GM18909 (cell line): ENCODE measurements at regions not wholly inside any gene's neighbourhood (a gene's known extent, or its start where the extent isn't known, plus 50 kb on each side); places are given as distances from the start of the nearest gene placed in this dataset.

Experiments
- ATAC-seq: cut with Tn5 transposase; IDR thresholded peaks from one replicate; pipeline ENCODE4 v1.9.1; 2021; ENCODE audit warnings: mild to moderate bottlenecking; ENCODE audit not compliant: unreplicated experiment, poor library complexity

DNA sequence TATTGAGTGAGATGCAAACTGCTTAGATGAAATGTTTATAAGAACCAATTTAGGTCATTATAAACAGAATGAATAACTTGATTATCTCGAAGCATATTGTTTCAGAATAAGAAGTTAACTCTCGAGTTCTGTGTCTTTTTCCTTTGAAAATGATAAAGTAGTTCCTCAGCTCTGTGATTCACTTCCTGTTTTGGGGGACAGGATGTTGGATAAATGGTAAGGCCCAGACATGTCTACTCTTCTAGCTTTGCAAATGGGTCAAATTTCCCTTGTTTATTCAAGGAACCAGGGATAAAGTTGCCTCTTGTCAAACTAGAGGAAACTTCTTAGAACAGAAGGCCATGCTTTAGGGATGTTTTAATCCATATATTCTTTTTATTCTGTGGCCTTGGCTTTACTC, 246.9 kb downstream of the SOX4 start:
- ATAC-seq, result no peak

DNA sequence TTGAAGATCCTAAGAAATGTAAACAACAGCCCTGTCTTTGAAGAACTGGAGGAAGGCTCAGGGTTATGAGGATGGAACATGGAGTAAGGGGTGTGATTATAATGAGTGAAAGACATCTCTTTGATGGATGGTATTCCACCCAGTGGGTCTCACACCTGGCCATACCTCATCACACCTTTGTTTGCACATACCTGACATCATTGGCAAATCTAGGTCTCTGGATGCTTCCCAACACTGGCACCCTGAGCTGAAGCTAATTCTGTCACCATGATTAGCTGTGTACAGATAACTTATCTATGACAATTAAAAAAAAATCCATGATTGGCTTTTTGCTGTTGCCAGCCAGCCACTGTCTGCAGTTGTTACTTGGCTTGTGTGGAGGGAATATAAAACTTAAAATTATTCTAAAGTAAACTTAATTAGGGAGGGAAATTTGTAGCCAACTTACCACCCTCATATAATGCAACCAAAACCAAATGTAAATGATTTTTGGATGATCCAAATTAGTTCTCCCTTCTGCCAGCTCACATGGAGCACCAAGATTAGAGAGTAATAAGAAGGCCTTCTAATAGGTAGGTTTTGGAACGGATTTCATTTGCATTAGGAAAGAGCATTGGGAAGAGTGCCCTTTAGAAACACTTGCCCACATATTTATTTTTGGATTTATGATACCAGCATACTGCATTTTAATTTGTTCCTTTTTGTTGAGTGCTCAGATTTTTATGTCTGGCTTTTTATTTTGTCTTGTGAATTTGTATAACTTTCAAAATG, 249.5 kb downstream of the SOX4 start:
- ATAC-seq, result no peak

DNA sequence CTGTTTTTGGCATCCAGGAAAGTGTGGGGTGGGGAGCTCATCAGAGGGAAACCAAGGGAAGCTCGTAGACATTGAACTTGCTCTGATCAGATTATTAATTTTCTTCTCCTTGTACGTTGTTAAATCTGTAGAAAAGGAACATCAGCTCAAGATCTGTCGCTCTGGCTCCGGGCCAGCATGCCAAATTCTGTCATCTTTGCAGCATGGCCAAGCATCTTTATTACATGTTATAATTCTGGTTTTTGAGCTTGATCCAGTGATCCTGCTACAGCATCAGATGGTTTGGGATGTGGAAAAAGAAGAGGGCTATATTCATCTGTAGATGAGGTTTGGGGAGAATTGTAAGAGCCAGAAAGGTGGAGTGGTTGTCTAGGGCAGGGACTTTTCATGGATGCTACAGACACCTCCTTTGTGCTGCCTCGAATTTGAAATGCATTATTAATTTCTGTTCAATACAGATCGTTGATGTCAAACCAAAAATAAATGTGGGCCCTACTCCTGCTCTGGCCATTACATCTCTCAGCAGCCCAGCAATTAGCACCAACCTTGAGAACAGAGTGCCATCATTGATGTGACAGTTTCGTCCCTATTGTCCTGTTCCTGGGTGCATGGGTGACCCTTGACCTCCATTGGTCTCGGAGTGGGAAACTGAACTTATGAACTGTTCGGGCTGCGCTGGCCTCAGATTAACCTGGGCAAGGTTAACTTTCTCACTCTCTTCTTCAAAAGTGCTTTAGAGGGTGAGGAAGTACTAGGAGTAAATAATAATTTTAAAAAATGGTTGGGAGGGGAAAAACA, 250.8 kb downstream of the SOX4 start:
- no peak for ATAC-seq

DNA sequence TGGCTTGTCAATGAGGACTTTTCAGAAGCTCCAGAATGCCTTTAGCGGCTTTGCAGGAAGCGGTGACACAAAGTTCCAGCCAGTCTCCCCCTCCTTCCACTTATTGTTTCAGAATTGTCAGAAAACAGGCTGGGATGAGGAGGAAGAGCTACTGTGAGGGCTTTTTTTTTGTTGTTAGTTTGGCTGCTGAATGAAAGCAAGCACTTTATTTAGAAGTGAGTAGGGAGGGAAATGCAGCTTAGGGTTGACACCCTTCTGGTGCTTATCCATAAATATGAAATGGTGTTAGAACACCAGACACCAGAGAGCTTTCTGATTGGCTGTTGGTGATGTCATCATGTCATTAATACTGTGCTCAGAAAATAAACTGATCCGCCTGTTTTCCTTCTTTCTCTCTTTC, 251.5 kb downstream of the SOX4 start:
- ATAC-seq, result no peak

DNA sequence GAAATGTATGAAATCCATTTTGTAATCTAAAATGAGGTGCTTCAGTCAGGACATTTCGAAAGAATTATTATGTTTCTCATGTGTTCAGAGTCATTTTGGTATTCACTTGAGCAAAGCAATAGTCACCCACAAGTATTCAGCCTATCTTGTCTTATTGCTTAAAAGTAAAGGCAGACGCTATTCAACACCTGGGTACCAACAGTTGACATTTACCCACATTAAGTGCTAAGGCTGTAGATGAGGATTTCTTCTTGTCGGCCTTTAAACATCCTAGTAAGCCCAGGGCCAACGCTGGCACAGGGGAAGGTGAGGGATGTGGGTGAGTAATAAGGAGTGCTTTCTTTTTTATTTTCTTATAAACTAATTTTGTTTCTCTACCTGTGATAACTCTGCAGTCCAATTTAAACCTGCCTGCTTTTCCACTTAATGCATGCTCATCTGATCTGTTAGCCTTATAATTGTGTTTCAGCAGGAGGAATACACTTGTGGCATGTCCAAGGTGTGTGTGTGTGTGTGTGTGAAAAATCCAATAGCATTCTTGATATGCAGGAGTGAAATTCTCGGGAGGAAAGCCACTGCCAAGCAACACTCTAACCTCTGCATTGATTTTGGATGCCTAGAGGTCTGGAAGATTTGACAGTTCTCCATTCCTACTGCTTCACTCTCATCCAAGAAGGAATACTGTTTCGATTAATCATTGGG, 252.0 kb downstream of the SOX4 start:
- no peak for ATAC-seq

DNA sequence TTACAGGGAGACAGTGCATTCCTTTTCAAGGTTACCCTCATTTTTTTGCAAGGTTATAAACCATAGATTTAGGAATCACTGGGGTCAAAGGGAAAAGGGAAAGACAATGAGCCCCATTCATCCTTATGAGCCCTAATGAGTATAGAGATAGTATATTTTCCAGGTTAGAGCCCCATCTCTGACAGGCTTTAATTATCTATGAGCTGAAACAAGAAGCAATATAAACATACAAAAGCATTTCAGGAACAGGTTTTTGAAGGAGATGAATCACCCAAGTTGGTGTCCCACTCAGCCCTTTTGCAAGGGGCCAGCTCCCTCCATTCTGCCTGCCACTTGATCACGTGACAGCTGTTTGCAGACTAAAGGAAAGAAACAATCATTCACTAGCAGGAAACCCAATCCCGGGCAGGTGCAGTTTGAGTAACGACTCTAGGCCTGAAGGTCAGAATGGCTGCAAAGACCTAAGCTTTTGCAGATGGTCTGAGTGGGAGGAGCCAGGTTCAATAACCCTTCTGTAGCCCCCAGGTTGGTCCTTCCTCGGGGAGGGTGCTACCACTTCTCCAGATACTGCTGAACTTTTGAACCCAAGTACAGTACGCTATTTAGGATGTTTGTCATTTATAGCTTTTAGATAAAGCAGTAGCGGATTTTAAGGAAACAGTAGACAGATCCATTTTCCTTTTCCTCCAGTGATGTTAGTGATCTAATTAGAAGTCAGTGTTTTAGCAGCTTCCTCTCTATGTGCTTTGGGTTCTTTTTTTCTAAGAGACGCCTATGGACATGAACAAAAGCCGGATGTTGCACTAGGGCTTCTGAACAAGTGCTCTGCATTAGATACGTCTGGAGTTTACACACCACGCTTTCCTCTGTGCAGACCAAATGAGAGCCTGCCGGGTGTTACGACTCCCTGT, 253.2 kb downstream of the SOX4 start:
- ATAC-seq, result peak; percentile 84

DNA sequence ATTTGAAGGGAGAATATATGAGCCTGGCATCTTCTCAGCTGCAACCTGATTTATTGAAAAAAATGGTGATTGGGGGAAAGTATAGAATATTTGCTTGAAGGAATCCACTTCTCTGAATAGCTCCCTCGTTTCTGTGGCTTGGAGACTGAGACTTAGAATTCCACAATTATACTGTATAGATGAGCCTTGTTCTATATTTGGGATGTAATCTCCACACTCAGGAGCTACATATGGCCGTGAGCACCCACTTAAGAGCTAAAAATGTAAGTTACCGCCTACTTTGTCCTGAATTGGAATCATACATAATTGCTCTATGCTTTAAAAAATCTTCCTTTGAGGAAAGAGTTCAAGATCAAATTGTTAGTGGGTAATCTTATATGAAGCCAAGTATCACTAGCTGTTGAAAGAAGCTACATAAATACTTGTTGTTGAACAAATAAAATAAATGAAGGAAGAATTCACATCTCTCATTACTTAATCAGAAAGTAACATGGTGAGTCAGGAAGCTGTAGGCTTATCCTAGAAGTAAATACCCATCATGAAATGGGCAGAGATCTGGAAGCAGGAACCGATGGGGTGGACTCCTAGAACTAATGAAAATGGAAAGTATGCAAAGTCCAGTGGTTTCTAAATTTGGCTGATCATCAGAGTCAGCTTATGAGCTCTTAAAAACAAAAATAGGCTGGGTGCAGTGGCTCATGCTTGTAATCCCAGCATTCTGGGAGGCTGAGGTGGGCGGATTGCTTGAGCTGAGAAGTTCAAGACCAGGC, 254.3 kb downstream of the SOX4 start:
- no peak for ATAC-seq

DNA sequence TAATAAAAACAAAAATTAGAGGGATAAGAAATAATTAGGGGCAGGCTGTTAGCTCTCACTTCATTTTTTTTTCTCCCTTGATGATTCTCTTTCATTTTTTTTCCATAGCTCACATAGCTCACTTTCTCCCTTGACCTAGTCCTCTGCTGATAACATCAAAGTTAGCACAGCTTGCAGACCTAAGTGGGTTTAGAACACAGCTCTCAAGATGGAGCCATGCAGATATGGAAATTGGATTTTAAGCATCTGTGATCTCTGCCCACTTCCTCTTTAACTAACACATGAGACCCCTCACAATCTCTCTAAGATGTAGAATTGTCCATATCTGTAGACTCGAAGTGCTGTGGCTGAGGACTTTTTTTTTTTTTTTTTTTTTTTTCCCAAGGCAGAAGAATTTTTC, 257.1 kb downstream of the SOX4 start:
- no peak for ATAC-seq

DNA sequence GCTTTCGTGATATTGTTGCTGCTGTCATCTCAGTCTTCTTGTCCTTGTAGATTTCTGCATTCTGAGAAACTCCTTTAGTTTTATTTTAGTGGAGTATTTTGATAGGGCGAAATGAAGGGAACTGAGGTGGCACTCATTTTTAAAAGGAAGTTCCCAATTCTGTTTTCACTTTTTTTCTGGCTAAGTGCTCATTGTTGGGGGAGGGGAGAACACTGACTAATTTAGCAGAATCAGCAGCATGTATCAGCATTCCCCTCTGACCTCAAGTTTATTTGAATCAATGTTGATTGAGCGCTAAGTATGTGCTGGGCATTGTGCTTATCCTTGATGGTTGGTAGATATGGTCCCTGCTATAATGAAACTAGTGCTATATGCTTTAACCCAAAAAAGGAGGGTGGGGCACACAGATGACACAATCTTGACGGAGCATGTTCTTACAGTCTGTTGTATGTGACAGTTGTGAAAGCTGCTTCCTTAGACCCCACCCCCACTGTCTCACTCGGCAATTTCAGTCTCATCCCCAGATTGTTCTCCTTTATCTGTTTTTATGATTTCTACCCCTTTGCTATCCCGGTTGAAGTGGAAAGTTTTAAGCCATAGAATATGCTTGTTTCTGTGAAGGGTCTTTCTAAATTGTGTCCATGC, 262.4 kb downstream of the SOX4 start:
- ATAC-seq, result no peak

DNA sequence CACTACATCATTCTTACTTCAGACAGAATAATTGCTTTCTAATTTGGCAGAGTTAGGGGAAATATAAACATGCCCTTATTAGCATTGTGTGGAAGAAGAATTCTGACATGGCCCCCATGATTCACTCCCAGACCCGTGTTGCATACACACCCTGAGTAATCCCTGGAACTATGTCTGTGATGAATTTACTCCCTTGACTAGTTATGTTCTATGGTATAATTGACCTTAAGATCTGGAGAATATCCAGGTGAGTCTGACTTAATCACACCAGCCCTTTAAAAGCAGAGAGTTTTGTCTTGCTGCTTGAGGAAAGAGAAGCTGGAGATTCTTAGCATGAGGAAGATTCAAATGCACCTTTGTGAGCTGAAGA, 262.9 kb downstream of the SOX4 start:
- no peak for ATAC-seq

DNA sequence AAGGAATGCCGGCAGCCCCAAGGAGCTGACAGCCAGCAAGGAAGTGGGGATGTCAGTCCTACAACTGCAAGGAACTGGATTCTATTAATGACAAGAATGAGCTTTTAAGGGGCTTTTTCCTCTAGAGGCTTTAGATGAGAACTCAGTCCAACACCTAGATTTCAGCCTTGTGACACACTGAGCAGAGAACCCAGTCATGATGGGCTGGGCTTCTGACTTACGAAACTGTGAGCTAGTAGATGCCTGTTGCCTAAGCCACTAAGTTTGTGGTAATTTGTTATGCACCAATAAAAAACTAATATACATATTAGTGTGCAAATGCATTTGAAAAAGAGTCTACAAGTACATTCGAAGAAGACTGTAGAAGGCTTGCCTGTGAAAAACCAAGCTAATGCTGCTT, 263.3 kb downstream of the SOX4 start:
- ATAC-seq, result no peak

DNA sequence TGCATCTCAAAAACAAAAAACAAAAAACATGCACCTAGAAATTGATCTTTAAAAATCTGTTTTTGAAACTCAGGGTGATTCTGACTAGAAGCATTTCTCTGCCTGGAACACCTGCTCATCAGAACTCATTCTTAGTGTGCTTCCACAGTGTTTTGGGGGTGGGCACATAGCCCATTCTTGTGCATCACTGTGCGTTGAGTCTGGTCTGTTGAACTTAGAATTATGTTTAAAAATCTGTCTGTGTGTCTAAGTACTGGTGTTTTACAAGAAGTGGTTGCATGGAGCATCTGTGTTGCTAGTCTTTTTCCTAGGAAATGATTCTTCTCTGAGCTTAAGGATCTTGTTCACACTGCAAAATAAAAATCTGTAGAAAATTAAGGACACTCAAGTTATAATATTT, 264.5 kb downstream of the SOX4 start:
- ATAC-seq, result no peak

DNA sequence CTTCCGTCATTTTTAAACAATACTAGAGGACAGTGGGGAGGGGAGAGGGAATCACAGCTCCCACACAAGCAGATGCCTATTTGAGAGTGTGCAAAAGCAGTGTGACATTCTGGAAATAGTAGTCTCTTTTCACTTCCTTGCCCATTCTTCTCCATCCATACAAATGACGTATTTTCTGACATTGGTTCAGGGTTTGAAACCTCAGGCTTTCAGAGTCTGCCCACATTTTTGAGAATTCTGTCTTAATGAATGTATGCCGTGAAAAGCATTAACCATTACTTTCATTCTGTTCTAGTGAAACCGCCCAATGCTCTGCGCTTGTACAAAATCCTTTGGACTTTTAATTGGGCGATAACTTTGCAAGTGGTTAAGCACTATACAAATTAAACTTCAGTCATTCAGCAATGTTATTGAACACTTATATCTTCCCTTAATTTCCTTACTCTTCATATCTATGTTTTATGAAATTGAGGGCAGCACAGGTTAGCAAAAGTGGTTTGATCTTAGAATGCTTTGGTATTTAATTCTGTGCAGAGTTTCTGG, 265.7 kb downstream of the SOX4 start:
- ATAC-seq, result no peak

DNA sequence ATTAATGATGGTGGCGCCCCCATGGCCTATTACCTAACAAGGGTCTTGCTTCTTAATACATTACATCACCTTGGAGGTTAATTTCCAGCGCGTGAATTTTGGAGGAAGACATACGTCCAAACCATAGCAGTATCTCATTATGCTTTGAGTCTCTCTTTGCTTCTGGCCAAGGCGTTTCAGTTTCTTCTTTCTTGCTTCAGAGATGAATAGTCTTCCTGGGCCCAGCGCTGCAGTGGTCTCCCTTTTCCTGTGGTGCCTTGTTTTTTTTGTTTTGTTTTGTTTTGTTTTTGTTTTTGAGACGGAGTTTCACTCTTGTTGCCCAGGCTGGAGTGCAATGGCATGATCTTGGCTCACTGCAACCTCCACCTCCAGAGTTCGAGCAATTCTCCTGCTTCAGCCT, 268.4 kb downstream of the SOX4 start:
- no peak for ATAC-seq

DNA sequence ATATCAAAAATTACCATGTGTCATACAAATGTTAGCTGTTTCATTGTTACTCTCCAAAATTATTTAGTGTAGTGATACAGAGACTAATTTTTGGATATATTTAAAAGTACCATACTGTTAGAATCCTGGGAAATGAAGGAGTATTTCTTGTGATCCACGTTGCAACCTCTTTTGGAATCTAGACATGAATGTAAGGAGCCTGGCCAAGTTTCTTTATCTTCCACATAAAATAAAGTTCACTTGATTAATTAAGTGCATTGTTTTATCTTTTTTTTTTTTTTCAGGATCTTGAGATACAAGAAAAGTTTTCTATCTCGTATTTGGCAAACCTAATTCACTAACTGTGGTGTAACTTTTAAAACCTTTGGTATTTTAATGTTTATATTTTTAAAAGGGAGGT, 270.7 kb downstream of the SOX4 start:
- ATAC-seq, result no peak

DNA sequence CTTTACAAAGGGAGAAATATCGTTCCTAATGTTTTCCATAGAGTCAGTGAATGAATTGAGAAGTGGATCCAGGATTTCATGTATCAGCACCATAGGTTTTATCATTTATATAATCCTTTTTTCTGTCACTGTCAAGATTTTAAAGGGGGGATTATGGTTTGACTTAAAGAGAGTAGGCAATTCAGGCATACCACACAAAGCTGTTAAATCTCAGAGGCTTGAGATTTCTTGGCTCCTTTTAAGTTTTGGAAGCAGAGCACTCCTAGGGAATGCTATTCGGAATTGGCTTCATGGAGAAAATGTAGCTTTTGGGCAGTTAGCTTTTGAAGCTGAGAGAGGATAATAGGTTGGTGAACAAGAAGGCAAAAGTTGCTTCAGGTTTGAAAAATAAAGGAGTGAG, 274.7 kb downstream of the SOX4 start:
- ATAC-seq, result no peak

DNA sequence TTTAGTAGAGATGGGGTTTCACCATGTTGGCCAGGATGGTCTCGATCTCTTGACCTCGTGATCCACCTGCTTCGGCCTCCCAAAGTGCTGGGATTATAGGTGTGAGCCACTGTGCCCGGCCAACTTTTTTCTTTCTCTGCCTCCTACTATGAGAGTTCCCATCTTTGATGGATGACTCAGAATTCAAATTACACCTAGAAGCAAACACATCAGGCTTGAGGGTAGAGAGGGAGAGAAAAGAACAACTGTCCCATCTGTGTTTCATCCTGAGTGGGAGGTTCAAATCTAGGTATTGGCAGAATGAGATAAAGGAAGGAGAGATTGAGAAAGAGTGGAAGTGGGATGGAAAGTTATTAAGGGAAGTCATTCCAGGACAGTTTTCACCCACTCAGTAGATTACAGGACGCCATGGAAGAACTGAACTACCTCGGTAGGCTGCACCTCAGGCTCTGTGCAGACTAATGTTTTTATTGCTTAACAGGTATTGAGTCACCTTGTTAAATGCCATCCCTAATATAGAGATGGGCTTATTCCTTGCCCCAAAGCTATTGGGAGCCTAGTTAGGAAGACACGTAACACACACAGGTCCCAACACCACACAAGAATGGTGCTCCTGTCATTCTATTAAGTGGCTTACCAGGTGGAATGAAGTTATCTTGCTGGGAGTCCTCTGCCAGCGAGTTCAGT, 275.7 kb downstream of the SOX4 start:
- no peak for ATAC-seq

DNA sequence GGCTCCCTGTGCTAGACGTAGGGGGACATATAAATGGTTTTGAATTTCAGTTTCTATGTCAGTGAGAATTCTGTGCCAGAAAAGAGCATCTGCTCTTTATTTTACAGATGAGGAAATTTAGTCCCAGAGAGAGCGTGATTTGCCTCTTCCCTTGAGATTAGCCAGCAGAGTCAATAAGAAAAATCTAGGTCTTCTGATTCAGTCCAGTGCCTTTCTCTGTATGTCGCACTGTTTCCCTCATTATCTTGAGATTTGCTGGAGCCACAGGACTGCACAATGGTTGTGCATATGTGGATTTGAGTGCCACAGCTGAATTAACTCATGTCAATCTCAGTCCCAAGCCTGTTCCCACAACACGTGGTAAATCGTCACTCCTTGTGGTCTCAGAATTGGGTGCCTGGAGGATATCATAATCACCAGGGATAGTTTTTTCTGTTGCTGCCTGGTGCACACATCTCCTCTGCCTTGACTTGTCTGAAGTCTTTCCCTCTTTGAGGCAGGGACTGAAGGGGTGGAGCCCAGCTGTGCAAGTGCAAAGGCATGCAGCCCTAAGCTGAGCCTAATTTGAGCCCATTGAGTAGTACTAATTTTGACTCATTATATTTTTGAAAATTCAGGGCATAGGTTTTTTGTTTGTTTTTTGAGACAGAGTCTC, 276.7 kb downstream of the SOX4 start:
- ATAC-seq, result no peak
